Neural crest cell (in vitro differentiated cells): ENCODE measurements at regions not wholly inside any gene's neighbourhood (a gene's known extent, or its start where the extent isn't known, plus 50 kb on each side); places are given as distances from the start of the nearest gene placed in this dataset.
A peak's percentile ranks its signal among the peaks of the same experiment; 100 is the strongest.
"Not testable (repeated sequence)": the region's sequence is repeated elsewhere in the genome, so short reads cannot be mapped to it uniquely, and the experiment has no call there.

Experiments used
- DNase-seq: peaks from one replicate; pipeline ENCODE4 v3.0.0; 2021; ENCODE audit warnings: low read depth, mixed read lengths, low spot score
- H3K27ac Mint-ChIP-seq: one replicate; pipeline ENCODE4 v1.8.0; 2021; ENCODE audit warnings: mild to moderate bottlenecking, mixed read lengths; ENCODE audit not compliant: unreplicated experiment
- H3K27me3 Mint-ChIP-seq: 2 replicates; pipeline ENCODE4 v1.8.0; 2021; ENCODE audit warnings: low read depth, mild to moderate bottlenecking, mixed read lengths
- H3K36me3 Mint-ChIP-seq: 2 replicates; pipeline ENCODE4 v1.8.0; 2021; ENCODE audit warnings: low read depth, mild to moderate bottlenecking, mixed read lengths
- H3K4me1 Mint-ChIP-seq: 2 replicates; pipeline ENCODE4 v1.8.0; 2021; ENCODE audit warnings: mixed read lengths
- H3K4me3 Mint-ChIP-seq: one replicate; pipeline ENCODE4 v1.8.0; 2021; ENCODE audit warnings: mild to moderate bottlenecking, mixed read lengths
- H3K9me3 Mint-ChIP-seq: 2 replicates; pipeline ENCODE4 v1.8.0; 2021; ENCODE audit warnings: mixed read lengths
- TF ChIP-seq, protein P1 (sequence below): fragments of 200-600 bp; sonication (generic); conservative IDR thresholded peaks from 2 replicates; pipeline ENCODE4 v1.5.0; 2021; ENCODE audit warnings: antibody characterized with exemption, mild to moderate bottlenecking

DNA sequence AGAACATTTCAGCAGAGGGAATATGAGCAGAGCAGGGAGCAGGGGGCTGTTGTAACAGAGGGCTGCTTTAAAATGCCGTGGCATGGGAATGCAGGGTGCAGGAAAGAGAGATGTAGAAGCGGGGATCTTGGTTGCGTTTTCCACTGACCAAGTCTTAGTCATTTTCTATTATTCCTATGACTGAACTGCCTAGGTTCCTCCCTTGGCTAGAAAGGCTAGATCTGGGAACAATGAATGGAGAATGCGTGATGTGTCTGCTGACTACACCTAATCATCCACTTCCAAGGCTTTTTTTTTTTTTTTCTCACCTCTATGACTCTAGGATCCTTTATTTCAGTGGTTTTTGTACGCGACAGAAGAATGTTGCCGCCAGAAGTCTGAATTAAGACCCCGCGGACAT, 607.4 kb upstream of the TBL1XR1 start:
- H3K27ac Mint-ChIP-seq, result no peak overlapping the region

DNA sequence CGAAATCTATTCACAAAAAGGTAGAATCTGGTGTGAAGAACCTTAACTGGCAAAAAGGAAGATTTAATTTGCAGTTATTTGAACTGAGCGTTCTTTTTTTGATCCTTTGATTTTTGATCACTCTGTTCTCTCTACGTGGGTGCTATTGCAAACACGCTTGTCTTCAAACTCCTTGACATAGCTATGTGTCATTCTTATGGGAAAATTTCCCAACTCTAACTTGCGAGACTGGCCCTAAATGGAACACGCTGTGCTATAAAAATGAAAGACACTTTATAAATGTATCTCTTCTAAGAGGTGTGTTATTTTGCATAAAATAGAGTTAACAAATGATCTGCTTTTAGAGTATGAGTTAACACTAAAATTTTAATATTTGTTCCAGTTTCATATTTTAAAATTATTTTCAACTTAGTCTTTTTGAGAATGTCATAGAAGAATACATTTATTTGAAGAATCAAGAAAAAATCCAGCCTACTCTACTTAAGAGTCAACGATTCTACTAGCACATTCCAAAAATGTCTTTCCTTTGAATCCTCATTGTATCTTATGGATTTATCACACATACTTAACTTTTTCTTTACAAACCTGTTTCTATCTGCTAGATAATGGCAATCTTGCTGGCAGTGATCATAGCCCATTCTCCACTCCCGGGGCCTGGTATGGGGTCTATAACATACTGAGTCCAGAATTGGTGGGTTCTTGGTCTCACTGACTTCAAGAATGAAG, 610.0 kb upstream of the TBL1XR1 start:
- peaks cover 3% of the 10 kb centered on the region for H3K9me3 Mint-ChIP-seq
- TF ChIP-seq, protein P1, sequence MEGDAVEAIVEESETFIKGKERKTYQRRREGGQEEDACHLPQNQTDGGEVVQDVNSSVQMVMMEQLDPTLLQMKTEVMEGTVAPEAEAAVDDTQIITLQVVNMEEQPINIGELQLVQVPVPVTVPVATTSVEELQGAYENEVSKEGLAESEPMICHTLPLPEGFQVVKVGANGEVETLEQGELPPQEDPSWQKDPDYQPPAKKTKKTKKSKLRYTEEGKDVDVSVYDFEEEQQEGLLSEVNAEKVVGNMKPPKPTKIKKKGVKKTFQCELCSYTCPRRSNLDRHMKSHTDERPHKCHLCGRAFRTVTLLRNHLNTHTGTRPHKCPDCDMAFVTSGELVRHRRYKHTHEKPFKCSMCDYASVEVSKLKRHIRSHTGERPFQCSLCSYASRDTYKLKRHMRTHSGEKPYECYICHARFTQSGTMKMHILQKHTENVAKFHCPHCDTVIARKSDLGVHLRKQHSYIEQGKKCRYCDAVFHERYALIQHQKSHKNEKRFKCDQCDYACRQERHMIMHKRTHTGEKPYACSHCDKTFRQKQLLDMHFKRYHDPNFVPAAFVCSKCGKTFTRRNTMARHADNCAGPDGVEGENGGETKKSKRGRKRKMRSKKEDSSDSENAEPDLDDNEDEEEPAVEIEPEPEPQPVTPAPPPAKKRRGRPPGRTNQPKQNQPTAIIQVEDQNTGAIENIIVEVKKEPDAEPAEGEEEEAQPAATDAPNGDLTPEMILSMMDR, result no peak
- peaks cover 16% of the 10 kb centered on the region for H3K4me1 Mint-ChIP-seq
- no peak overlapping the region for H3K27ac Mint-ChIP-seq
- H3K4me3 Mint-ChIP-seq, result no peak overlapping the region
- no peak for DNase-seq
- H3K27me3 Mint-ChIP-seq, result no peaks in the 10 kb centered on the region
- H3K36me3 Mint-ChIP-seq, result no peaks in the 10 kb centered on the region

More for the DNA sequence above, 607.4 kb upstream of the TBL1XR1 start:
- Mint-ChIP-seq H3K36me3 (no peaks in the 10 kb centered on the region), H3K4me3 (no peak overlapping the region), H3K9me3 (peaks cover 3% of the 10 kb centered on the region), H3K4me1 (peaks cover 4% of the 10 kb centered on the region), H3K27me3 (no peaks in the 10 kb centered on the region)
- no peak for DNase-seq
- TF ChIP-seq, protein P1, result no peak

DNA sequence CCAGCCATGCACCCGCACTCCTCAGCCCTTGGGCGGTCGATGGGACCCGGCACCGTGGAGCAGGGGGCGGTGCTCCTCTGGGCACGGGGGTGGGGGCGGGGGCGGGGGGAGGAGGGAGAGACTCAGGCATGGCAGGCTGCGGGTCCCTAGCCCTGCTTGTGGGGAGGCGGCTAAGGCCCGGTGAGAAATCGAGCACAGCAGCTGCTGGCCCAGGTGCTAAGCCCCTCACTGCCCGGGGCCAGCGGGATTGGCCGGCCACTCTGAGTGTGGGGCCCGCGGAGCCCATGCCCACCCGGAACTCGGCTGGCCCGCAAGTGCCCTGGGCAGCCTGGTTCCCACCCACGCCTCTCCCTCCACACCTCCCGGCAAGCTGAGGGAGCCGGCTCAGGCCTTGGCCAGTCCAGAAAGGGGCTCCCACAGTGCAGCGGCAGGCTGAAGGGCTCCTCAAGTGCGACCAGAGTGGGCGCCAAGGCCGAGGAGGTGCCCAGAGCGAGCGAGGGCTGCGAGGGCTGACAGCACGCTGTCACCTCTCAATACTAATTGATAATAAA, 611.7 kb upstream of the TBL1XR1 start:
- DNase-seq, H3K27ac Mint-ChIP-seq, H3K9me3 Mint-ChIP-seq, H3K36me3 Mint-ChIP-seq, H3K4me3 Mint-ChIP-seq, H3K27me3 Mint-ChIP-seq: not testable (repeated sequence)
- peaks cover 16% of the 10 kb centered on the region for H3K4me1 Mint-ChIP-seq

DNA sequence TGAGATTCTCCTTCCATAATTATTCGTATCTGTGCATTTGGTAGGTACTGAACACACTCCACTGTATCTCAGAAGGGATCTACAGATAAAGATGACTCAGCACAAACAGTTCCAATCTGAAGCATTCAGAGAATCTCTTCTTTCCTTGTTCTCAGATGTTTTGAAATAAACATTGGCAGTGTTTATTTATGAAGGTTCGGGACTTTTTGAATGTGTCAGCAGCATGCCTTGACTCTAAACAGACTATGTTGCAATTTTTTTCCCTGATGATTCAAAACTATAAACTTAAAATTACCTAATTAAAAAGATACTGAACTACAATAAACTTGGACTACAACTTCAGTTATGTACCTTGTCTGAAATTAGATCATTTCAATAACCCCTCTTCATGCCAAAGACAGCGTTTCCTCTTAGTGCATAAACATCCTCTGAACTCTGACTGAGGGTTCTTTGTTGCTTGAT, 612.9 kb upstream of the TBL1XR1 start:
- H3K4me3 Mint-ChIP-seq, result no peak overlapping the region
- TF ChIP-seq, protein P1, result no peak
- H3K9me3 Mint-ChIP-seq, result peaks cover 3% of the 10 kb centered on the region
- no peaks in the 10 kb centered on the region for H3K27me3 Mint-ChIP-seq
- H3K4me1 Mint-ChIP-seq, result peaks cover 16% of the 10 kb centered on the region
- no peak for DNase-seq
- no peaks in the 10 kb centered on the region for H3K36me3 Mint-ChIP-seq
- peak overlapping the region; percentile 45 for H3K27ac Mint-ChIP-seq

DNA sequence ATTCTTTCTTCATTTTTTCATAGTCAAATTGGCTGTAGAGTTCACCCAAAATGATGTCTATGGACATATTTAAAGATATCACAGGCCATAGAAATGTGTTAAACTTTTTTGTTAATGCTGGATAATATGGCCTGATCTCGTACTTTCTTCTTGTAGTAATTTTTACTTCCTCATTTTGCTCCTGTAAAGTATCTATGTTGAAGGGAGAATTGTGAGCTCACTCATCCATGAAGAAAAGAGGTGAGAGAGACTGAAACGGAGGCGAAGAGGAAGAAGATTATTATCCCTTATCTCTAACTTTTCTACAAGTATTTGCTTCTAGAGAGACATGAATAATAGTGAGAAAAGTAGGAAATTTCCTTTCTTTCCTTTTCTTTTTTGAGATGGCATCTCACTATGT, 613.8 kb upstream of the TBL1XR1 start:
- peaks cover 3% of the 10 kb centered on the region for H3K9me3 Mint-ChIP-seq

More for the DNA sequence above, 613.8 kb upstream of the TBL1XR1 start:
- H3K4me3 Mint-ChIP-seq, result no peak overlapping the region
- H3K36me3 Mint-ChIP-seq, result no peaks in the 10 kb centered on the region
- TF ChIP-seq, protein P1, result no peak
- no peak overlapping the region for H3K27ac Mint-ChIP-seq
- no peaks in the 10 kb centered on the region for H3K27me3 Mint-ChIP-seq
- DNase-seq, result no peak
- peaks cover 16% of the 10 kb centered on the region for H3K4me1 Mint-ChIP-seq
